22Rv1 (cell line): ENCODE measurements at regions not wholly inside any gene's neighbourhood (a gene's known extent, or its start where the extent isn't known, plus 50 kb on each side); places are given as distances from the start of the nearest gene placed in this dataset.

Experiments
- CTCF ChIP-seq: fragments of 450-650 bp; IDR thresholded peaks from 2 replicates; pipeline ENCODE4 v1.5.1; 2017; ENCODE audit warnings: mild to moderate bottlenecking
- ZFX ChIP-seq: fragments of 450-650 bp; IDR thresholded peaks from 2 replicates; pipeline ENCODE4 v1.6.1; 2017; ENCODE audit warnings: antibody characterized with exemption, borderline replicate concordance

- peak; percentile 77 for TF ChIP-seq CTCF
- no peak for TF ChIP-seq ZFX
Measured at GRCh38 chrX:140572724-140573123, 67.9 kb upstream of the SOX3 start.
